Thoracic aorta (tissue), 2 donors: ENCODE measurements at regions not wholly inside any gene's neighbourhood (a gene's known extent, or its start where the extent isn't known, plus 50 kb on each side); places are given as distances from the start of the nearest gene placed in this dataset.

Experiments
- ATAC-seq: fragments of 150-250 bp; one replicate; pipeline ENCODE4 v1.8.0; 2017; ENCODE audit warnings: low read depth; ENCODE audit not compliant: insufficient number of reproducible peaks, low FRiP score
- DNase-seq: peaks from one replicate; pipeline ENCODE4 v3.0.0-alpha.2; 2020; ENCODE audit warnings: low spot score
- H3K27ac ChIP-seq, 2 donors: fragments of 200-600 bp; sonication (generic); 1 replicate in 1 of 2; 2 replicates in 1 of 2; pipeline ENCODE4 v1.5.1; 2016; ENCODE audit warnings: mild to moderate bottlenecking in 2 of 2, moderate library complexity in 2 of 2
- H3K27me3 ChIP-seq: fragments of 200-600 bp; sonication (generic); replicated peaks from 2 replicates; pipeline ENCODE4 v1.6.0; 2016; ENCODE audit warnings: mild to moderate bottlenecking; ENCODE audit not compliant: insufficient read depth
- H3K36me3 ChIP-seq: fragments of 200-600 bp; sonication (generic); one replicate; pipeline ENCODE4 v1.5.1; 2016
- H3K4me1 ChIP-seq, 2 donors: fragments of 200-600 bp; sonication (generic); 1 replicate in 1 of 2; 2 replicates in 1 of 2; pipeline versions ENCODE4 v1.5.1 to v1.6.0; 2016; ENCODE audit warnings: low read depth in 2 of 2, mild to moderate bottlenecking in 1 of 2; ENCODE audit not compliant: control insufficient read depth in 1 of 2
- H3K4me3 ChIP-seq: fragments of 200-600 bp; sonication (generic); 2 replicates; pipeline ENCODE4 v1.5.1; 2016; ENCODE audit warnings: mild to moderate bottlenecking
- H3K9me3 ChIP-seq: fragments of 200-600 bp; sonication (generic); 2 replicates; pipeline ENCODE4 v1.5.1; 2016
- CTCF ChIP-seq: fragments of 200-600 bp; sonication (generic); IDR thresholded peaks from one replicate; pipeline ENCODE4 v1.5.1; 2019; ENCODE audit warnings: antibody characterized with exemption

- peak overlapping the region; percentile 15 to 22 for H3K27ac ChIP-seq
- no peak for DNase-seq
- H3K4me3 ChIP-seq: no peak overlapping the region
- H3K9me3 ChIP-seq: no peaks in the 10 kb centered on the region
- no peaks in the 10 kb centered on the region for H3K27me3 ChIP-seq
- TF ChIP-seq CTCF: no peak
- no peaks in the 10 kb centered on the region for H3K36me3 ChIP-seq
- peaks cover 9 to 24% of the 10 kb centered on the region in 2 donors for H3K4me1 ChIP-seq
- no peak for ATAC-seq
Measured at GRCh38 chr14:101477648-101478047, 83.6 kb upstream of the DIO3 start.

- H3K4me1 ChIP-seq: peaks cover 9 to 24% of the 10 kb centered on the region in 2 donors
- no peaks in the 10 kb centered on the region for H3K27me3 ChIP-seq
- no peak for TF ChIP-seq CTCF
- ATAC-seq (no peak), DNase-seq (no peak)
- no peaks in the 10 kb centered on the region for H3K36me3 ChIP-seq
- no peaks in the 10 kb centered on the region for H3K9me3 ChIP-seq
- peak overlapping the region in 1 of 2 donors; percentile 15 for H3K27ac ChIP-seq
- H3K4me3 ChIP-seq: no peak overlapping the region
Measured at GRCh38 chr14:101478096-101478495, 83.2 kb upstream of the DIO3 start.

DNA sequence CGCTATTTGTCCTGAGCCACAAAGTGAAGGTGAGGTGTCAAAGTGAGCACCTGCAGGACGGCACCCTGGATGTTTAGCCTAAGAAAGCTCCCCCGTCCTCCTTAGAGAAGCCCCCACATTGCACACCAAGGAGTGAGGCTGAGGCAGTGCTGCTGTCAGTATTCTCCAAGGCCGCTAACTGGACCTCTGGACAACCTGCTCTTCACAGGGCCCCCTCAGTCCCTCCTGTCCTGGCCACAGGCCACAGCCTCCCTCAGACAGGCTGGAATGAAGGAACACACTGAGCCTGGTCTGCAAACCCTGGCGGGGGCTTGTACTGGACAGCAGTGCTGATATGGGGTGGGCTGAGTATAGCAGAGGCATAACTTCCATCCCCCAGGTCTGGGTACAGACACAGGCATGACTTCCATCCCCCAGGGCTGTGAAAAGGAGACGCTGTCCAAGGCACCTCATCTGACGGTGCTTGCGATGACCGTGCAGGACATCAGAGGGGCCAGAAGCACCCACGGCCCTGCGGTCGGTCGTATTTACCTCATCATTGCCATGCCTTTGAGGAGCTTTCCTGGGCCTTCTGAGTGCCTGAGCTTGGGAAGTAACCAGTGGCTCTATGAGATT, 82.4 kb upstream of the DIO3 start:
- no peak overlapping the region for H3K27ac ChIP-seq
- no peak for DNase-seq
- H3K4me1 ChIP-seq: peaks cover 9 to 24% of the 10 kb centered on the region in 2 donors
- H3K9me3 ChIP-seq: peaks cover 2% of the 10 kb centered on the region
- H3K36me3 ChIP-seq: no peaks in the 10 kb centered on the region
- no peak overlapping the region for H3K4me3 ChIP-seq
- no peak for ATAC-seq
- TF ChIP-seq CTCF: no peak
- H3K27me3 ChIP-seq: no peaks in the 10 kb centered on the region

GRCh38 chr14:101480022-101480746, 81.1 kb upstream of the DIO3 start:
- peaks cover 3% of the 10 kb centered on the region for H3K9me3 ChIP-seq
- no peak overlapping the region for H3K4me3 ChIP-seq
- ATAC-seq (no peak), DNase-seq (no peak)
- H3K27me3 ChIP-seq: no peaks in the 10 kb centered on the region
- no peaks in the 10 kb centered on the region for H3K36me3 ChIP-seq
- peak overlapping the region in 1 of 2 donors; percentile 0 for H3K27ac ChIP-seq
- TF ChIP-seq CTCF: no peak
- peaks cover 8 to 19% of the 10 kb centered on the region in 2 donors for H3K4me1 ChIP-seq

DNA sequence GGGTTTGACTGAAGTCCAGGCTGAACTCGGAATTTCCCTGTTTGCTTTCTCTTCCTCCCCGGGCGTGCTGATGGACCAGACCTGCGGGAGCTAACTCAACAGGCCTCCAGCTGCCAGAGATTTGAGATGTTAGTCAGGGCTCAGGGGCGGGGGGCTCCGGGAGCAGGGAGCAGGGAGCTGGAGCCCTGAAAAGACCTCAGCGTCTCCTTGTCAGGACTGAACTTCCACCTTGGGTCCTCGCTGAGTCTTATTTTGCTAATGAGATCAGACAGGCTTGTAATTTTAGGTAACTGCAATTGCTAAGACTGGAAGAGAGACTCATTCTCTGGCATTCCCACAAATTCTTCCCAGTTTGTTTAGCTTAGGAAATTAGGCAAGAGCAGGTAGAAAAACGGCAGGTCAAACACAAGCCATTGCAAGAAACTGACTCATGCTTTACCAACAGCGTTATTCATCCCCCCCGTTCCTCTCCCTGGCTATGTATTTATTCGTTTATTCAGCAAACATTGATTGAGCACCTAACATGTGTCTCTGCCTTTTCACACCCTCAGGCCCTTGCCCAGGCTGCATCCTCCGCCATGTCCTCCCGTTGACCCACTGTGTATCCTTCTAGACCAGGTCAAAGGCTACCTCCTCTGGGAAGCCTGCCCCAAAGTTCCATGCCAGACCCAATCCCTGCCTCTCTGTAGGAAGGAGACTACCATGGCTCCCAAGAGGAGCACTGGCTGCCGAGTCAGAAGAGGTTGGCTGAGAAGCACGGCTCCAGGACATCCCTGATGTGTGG, 80.4 kb upstream of the DIO3 start:
- peaks cover 2 to 13% of the 10 kb centered on the region in 2 donors for H3K4me1 ChIP-seq
- no peak for DNase-seq
- no peaks in the 10 kb centered on the region for H3K36me3 ChIP-seq
- no peak for ATAC-seq
- TF ChIP-seq CTCF: no peak
- peaks cover 3% of the 10 kb centered on the region for H3K9me3 ChIP-seq
- H3K4me3 ChIP-seq: no peak overlapping the region
- H3K27ac ChIP-seq: peak overlapping the region in 1 of 2 donors; percentile 4
- no peaks in the 10 kb centered on the region for H3K27me3 ChIP-seq
